HG02588 (cell line): ENCODE measurements at regions not wholly inside any gene's neighbourhood (a gene's known extent, or its start where the extent isn't known, plus 50 kb on each side); places are given as distances from the start of the nearest gene placed in this dataset.

Experiments
- ATAC-seq: cut with Tn5 transposase; IDR thresholded peaks from one replicate; pipeline ENCODE4 v1.9.1; 2021; ENCODE audit warnings: mild to moderate bottlenecking, moderate library complexity; ENCODE audit not compliant: unreplicated experiment

DNA sequence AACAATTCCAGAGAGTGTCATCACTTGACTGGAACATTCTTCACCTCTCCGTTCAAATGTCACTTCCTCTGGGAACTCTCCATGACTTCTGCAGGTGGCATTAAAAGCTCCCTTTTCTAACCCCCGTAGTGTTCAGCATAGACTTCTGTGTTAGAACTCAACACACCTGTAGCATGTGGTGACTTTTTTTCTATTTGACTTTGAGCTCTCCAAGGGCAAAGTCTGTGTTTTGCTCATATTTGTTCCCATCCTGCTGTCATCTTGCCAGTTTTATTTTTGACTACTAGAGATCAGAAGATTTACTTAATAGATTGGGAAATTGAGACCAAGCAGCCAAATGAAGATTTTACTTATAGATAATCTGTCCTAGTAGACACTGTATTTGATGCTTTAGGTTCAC is 367.1 kb downstream of the INSC start:
- ATAC-seq: no peak

DNA sequence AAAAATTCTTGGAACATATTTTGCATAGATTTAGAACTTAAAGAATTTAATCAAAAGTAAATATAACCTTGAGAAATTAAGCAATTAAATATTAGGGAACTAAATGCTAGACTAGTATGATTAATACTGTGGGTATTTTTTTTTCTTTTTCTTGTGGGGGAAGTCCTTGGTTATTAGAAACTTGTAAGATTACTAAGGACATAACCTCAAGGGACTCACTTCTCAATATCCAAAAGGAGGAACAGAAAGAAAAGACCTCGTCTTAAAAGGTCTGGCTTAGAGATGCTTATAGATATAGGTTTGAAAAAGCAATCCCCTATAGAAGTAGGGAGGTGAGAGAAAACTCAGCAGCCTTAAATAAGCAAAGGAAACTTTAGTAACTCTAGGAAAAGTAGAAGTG is 368.5 kb downstream of the INSC start:
- ATAC-seq: peak; percentile 71

DNA sequence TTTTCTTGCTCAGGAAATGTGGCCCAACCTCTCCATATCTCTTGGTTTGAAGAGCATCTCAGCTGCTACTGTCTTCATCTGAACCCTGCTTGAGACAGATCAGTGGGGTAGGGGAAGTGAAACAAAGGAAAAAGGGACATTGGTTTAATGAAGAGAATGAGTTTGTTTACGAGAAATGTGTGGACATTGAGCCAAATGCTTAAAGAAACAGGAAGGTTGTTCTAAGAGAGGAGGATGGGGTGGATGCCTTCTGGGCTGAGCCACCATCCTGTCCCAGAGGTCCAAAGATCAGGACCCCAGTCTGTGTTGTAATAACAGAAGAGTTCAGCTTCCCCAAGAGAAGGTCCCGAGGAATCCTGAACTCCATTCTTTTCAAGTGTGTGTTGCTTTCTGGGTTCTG is 369.7 kb downstream of the INSC start:
- ATAC-seq: no peak

DNA sequence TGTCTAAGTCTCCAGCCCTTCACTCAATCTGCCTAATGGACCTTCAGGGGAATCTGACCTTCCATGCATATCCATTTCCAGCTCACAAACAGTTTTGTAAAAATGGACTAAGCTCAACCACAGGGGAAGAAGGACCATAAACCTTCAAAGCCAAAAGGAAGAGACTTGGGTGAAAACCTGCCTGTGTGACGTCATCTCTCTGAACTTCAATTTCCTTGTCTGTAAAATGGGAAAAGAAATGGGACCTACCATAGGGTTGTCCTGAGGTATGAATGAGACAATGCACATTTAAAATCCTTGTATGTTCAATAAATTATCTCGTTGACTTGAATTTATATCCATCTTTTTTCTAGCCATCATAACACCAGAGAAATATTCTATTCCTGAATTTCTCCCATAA is 370.7 kb downstream of the INSC start:
- ATAC-seq: no peak

DNA sequence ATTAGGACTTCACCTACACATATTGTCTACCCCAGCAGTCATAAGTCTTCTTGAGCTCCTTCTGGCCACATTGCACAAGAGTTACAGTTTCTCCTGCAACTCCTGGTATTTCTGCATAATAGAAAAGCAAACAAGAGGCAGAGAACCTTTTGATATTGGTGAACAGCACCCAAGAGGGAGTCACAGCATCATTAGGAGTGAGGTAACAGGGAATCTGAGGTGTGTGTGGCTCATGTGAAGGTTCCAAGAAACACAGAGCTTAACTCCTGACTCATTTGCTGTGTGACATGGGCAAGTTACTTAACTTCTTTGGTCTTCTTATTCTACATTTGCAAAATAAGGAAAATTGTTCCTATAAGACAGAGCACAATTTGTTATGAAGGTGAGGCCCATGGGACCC is 374.6 kb downstream of the INSC start:
- no peak for ATAC-seq

DNA sequence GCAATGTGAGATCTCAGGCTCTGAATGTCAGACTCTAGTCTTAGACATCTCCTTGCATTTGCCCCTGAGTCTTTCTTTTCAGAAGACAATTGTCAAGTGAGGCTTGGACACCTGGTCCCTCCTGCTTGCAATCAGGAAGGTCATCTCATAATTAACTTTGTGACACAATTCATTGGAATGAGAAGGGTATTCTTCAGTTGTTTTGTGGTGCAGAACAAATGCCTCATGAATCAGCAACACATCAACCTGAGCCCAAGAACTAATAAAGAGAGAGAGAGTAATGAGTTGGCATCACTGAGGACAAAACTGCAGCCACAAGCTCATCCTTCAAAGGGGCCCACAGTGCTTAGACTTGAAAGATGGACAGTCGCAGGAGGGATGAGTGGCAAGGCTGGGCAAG is 375.8 kb downstream of the INSC start:
- no peak for ATAC-seq

DNA sequence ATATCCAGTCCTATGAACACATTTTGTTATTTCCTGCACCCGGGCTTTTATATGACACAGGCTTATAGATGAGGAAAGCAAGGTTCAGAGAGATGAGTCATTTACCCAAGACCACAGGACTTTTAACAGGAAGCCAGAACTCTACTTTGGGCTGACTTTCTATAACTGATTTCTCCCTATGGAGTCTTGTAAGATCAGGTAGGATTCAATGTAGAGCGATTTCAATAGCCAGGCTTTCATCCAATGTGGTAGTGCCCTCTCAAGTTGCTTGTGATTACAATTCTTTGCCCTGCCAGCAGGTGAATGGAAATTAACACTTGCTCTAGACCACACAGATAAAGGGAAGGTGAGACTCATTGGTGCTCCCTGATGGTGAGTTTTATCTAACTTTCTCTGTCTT is 378.3 kb downstream of the INSC start:
- no peak for ATAC-seq

DNA sequence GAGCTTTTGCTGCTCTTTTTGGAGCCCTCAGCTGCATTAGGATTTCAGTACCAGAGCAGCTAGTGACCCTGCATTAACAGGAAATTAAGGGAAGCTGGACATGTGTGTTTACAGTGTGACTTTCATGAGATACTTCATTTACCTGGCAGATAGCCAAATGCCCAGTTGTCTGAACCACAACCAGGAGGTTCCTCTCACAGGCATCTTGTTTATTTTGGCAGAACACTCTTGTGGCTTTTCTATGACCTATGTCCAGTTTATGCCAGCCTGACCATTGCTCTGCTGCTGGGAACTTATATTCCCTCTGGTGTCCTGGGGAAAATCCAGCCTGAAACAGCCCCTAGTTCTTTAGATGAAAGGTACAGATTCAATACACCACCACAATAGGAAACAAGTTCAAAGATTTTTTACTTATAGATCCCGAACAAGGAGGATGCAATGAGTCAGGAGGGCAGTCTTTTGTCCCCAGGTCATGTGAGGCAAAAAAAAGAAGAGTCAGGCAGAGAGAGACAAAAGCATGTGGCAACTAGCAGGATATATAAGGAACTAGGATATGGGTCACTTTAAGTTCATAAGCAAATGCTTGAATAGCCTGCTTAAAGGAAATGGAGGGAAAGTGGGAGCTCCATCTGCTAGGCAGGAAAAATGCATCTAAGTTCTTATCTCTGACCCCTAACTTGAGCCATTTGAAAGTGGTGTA is 379.3 kb downstream of the INSC start:
- no peak for ATAC-seq

DNA sequence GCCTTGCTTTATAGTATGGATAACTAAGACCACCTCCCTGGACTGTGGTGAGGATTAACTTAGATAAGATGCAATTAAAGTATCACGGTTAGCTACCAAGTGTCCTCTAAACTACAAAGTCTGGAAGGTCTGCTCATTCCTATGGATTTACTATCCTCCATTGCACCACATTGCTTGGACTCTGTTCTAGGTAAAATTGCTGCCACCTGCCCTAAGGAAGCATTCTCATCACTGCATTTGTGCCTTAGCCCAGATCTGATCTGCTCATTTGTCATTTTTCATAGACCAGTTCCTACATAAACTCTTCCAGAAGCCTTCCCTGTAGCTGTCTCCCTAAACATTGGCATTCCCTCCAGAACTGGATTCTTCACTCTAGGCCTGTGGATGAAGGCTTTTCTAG is 380.0 kb downstream of the INSC start:
- ATAC-seq: no peak

DNA sequence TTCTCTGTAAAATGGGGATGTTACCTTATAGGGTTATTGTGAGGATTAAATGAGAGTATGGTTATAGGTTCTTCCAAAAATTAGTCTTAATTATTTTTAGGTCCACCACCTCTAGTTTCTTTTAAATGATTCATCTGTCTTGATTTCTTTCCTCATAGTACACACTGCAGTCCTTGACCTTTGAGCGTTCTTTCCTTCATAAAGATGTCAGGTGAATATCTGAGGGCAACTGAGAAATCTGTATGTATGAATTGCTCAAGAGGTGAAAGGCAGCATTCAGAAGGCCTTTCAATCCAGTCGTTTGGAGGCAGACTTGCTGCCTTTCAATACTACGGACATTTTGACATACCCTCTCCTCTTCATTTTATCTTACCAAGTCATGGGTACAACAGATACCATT is 380.7 kb downstream of the INSC start:
- ATAC-seq: no peak

DNA sequence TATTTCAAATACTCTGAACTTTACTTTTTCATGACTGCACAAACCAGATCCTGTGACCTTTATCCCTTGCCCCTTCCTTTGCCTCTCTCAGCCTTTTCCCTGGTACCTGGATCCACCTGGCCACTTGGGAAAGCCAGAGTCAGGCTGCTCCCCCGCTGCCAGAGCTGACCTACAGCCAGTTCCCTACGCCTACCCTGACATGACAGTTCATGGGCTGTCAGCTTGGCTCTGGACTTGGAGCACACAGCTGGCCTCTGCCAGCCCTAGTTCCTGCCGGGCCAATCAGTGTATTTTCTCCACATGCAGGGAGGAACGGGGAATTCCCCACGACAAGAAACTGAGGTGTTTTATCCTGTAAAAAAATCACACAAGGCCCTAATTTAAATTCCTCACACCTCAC is 382.6 kb downstream of the INSC start:
- no peak for ATAC-seq

DNA sequence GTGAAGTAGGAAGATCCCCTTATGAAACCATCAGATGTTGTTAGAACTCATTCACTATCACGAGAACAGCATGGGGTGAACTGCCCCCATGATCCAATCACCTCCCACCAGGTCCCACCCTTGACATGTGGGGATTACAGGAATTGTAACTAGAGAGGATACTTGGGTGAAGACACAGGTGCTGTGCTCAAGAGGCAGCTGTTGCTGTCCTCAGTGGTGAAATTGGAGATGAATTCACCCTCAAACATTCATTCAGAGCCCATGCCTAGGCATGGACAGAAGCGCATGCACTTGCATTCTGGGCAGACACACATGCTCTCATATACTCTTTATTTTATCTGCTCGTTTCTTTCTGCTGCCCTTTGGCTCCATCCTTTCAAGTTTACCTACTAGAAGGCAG is 385.0 kb downstream of the INSC start:
- ATAC-seq: no peak

DNA sequence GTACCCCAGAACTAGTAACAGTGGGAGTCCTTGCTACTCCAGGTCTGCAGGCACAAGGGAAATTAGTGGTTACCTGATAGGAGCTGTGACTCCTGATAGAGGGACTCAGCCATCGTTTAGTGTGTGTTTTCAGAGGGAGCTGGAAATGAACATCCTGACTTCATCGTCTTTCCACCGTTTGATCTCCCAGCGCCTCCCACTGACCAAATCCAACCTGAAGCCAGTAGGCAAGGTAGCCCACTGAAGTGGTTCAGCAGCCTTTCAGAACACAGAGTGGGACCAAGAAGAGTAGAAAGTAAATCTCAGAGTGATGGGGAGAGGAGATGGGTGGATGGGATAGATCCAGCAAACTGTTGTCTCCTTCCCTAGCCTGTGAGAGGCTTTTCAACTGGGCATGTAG is 385.9 kb downstream of the INSC start:
- ATAC-seq: no peak

DNA sequence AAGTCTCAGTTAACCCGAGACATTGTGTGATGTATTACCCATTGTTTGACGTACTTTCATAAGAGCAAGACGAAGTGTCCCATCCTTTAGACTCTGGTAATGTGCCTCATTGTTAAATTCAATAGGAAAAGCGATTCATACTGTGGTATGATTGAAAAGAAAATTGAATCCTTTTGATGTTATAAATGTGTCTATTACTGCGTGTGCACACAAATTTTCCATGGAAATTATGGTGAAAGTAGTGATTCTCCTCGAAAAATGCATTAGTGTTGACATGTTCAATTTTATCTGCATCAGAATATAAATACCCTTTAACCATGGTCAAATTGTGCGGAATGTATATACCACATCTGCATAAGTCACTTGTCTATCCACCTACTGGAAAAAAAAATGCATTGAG is 386.8 kb downstream of the INSC start:
- no peak for ATAC-seq

DNA sequence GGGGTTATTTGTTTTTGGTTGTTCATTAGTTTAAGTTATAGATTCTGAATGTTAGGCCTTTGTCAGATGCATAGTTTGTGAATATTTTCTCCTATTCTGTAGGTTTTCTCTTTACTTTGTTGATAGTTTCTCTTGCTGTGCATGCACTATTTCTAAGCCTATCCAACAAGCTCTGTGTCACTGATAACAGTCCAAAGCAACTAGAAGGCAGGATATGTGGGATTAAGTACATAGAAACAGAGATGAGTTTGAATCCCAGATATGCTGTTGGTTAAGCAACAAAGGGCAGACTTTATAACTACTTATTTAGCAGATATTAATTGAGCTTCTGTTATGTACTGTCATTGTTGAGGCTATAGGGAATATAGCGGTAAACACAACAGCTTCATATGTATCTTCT is 390.4 kb downstream of the INSC start:
- no peak for ATAC-seq

DNA sequence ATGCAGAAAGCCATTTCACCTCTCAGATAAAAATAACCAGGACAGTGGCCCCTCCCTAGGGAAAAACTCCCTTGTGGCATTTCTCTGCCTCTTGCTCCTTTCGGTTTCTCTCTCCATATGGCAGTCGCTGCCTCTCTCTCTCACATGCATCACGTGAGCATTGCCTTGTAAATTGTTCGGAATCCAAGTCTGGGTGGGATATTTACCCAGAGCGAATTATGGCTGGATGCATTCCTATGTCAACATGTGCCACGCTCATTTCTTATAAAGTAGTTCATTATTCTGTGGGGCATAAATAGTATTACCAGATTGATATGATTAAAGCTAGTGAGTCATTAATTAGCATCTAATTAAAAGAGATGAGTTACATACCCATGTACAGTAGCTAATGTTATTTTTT is 392.9 kb downstream of the INSC start:
- no peak for ATAC-seq

DNA sequence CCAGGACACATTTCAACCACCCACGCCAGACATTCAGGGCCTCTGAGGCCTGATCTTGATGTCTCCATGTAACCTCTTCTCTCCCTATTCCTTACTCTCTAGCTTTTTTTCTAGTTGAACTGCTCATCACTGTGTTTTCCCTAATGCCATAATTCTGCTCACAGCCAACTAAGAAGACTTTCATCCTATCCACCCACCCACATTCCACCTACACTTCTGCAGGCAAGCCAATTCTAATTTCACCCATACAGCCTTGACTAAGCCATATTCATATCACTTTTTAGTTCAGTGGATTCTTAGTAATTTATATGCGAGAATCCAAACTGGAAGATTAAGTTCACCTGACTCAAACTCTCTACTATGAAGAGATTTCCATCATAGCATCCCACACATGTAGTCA is 394.4 kb downstream of the INSC start:
- no peak for ATAC-seq

DNA sequence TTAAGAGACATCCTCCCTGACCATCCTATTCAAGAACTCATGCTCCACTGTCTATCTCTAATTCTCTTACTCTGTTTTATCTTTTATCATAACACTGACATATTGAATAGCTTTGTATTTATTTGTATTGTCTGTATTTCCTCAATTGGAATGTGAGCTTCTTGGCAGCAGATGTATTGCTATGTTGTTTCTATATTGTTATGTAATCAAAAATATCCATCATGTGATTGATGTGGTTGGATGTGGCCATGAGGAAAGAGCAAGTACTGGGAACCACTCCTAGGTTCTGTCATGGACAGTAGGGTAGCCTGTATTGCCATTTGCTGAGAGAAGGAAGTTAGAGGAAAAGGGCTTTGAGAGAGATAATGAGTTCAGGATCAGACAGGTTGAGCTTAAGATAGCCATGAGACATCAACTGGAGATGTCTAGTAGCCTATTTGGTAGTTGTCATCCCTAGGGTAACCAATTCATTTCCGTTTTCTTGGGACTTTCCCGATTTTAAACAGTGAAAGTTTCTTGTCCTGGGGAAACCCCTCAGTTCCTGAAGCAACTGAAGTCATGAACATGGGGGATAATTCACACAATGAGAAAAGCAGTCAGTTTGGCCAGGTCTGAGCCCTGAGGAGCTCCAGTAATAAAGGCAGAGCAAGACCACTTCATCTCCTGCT is 404.5 kb downstream of the INSC start:
- ATAC-seq: no peak

DNA sequence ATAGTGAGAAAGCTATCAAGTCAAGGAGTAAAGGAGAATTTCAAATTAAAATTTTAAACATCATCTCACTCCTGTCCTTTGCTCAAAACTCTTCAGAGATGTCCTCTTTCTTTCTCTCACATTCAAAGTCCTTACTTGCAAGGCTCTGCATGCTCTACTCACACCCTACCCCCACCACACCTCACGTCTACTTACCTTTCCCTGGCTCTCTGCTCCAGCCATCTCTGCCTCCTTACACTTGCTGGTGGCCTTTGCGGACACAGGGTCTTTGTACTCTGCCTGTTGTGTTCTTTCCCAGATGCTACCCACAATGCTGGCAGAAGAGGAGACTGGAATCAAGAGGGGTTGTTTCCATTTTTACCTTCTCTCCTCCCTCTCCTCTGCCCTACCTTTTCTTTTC is 405.2 kb downstream of the INSC start:
- ATAC-seq: no peak

DNA sequence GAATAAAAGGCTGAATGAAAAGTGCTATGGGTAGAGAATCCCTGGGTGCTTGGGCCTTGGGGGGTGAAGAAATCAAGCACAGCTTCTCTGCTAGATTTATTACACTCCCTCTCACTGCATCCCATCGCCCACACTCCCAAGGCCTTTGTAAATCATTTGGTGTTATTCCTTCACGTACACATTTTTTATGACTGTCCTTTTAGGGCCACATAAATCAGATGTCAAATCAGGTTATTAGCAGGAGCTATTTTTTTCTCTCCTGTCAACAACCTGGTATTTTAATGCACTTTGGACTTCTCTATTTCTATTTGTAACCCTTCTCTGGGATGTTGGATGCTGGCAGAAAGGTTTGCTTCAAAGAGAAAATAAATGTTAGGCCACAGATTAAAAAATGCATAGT is 408.8 kb downstream of the INSC start:
- no peak for ATAC-seq

DNA sequence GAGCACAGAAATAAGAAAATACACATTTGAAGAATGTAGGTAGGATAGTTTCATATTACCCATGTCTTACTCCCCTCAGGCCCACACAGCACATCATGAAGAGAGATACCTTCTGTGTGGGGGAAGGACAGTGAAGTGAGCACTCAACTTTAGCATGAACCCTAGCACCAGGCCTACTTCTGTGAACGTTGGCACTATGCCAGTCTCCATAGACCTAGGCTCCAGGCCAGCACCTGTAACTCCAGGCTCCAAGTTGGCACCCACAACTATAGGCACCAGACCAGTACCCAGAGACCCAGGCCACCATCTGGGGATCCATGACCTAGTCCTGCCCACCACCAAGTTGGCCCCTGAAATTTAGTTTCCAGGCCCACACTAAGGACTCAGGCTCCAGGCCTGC is 410.9 kb downstream of the INSC start:
- no peak for ATAC-seq

DNA sequence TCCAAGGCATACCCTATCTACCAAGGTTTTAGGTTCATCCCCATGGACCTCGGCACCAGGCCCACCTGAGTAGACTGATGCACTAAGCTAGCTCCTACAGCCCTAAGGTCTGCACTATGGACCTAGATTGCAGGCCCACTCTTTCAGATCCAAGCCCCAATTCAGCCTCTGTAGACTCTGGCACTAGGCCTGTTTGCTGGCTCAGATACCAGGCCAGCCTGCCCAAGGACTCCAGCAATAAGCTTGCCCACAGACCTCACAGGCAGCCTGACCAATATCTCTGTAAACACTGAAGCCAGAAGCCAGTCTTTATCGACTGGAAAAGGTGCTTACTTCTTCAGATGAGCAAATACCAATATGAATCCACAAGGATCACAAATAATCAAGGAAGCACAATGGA is 411.3 kb downstream of the INSC start:
- no peak for ATAC-seq

DNA sequence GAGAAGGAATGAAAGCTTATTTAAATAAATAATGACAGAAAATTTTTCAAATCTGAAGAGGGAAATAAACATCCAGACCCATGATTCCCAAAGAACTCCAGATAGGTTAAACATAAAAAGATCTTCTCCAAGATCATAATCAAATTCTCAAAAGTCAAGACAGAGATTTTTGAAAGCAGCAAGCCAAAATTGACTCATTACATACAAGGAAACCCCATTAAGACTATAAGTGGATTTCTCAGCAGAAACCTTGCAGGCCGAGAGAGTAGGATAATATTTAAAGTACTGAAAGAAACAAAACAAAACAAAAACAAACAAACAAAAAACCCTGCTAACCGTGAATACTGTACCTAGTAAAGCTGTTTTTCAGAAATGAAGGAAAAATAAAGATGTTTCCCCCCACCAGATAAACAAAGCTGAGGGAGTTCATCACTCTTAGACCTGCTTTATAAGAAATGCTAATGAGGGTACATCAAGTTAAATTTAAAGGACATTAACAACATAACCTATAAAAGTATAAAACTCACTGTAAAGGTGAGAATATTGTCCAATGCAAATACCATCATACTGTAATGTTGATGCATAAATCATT is 412.2 kb downstream of the INSC start:
- ATAC-seq: no peak
